ENCODE measurements at regions not wholly inside any gene's neighbourhood (a gene's known extent, or its start where the extent isn't known, plus 50 kb on each side); places are given as distances from the start of the nearest gene placed in this dataset.

- no peak for TF ChIP-seq CTCF (IDR thresholded peaks at IDR 0.05)
- TF ChIP-seq EZH2 (IDR thresholded peaks at IDR 0.05; ENCODE audit: borderline replicate concordance, insufficient read depth, low read depth, low read length, poor library complexity, severe bottlenecking): no peak
These were observed 533.6 kb downstream of the INHBA start for GRCh38 chr7:41169317-41169716.
